Tibial artery (tissue), 4 donors: ENCODE measurements at regions not wholly inside any gene's neighbourhood (a gene's known extent, or its start where the extent isn't known, plus 50 kb on each side); places are given as distances from the start of the nearest gene placed in this dataset.

Experiments
- DNase-seq, 2 donors: peaks; one replicate each; pipeline ENCODE4 v3.0.0-alpha.2; 2019
- H3K27ac ChIP-seq, 2 donors: fragments of 200-600 bp; sonication (generic) in 1 of 2; 1 replicate in 1 of 2; 2 replicates in 1 of 2; pipeline ENCODE4 v1.5.1; 2018 to 2019; ENCODE audit warnings: mild to moderate bottlenecking in 1 of 2
- H3K27me3 ChIP-seq, 2 donors: fragments of 200-600 bp; sonication (generic) in 1 of 2; one replicate each; pipeline versions ENCODE4 v1.5.1 to v1.6.0; 2016 to 2019
- H3K36me3 ChIP-seq, 3 donors: fragments of 200-600 bp; sonication (generic) in 2 of 3; one replicate each; pipeline ENCODE4 v1.5.1; 2016 to 2019; ENCODE audit warnings: mild to moderate bottlenecking in 2 of 3
- H3K4me1 ChIP-seq, 4 donors: fragments of 200-600 bp; sonication (generic) in 2 of 4; 1 replicate in 3 of 4; 2 replicates in 1 of 4; pipeline ENCODE4 v1.5.1; 2016 to 2019
- H3K4me3 ChIP-seq, 2 donors: fragments of 200-600 bp; sonication (generic) in 1 of 2; 1 replicate in 1 of 2; 2 replicates in 1 of 2; pipeline ENCODE4 v1.5.1; 2018 to 2019; ENCODE audit warnings: mild to moderate bottlenecking in 2 of 2
- H3K9me3 ChIP-seq, 3 donors: fragments of 200-600 bp; sonication (generic) in 1 of 3; one replicate each; pipeline ENCODE4 v1.5.1; 2016 to 2019
- CTCF ChIP-seq, 2 experiments: fragments of 200-600 bp in 1 of 2; fragments of 450-650 bp in 1 of 2; IDR thresholded peaks; one replicate each; pipeline ENCODE4 v1.5.1; 2017 to 2019; ENCODE audit warnings: antibody characterized with exemption in 2 of 2, mild to moderate bottlenecking in 1 of 2, moderate library complexity in 1 of 2
- intact Hi-C: fragments of 100-400 bp; cut with DNase I; formaldehyde crosslinking; loops from one replicate; pipeline ENCODE4 v1.15.0; 2023; ENCODE audit warnings: low total_unique reads

DNA sequence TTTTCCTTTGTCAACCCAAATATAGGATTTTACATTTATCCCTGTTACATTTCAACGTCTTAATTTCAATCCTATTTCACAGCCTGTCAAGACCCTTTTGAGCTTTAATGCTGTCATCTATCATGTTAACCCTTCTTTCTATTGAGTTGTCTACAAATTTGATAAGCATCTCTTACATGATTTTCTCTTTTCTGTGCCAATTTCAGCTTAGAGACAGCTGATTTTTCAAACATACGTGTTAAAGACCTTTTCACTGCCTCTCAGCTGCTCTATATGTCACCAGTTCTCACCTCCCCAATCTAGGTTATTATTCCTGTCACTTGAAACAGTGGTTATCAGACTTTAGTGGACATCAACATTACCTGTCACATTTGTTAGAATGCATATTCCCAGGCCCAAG lies 181.3 kb downstream of the GXYLT1 start:
- no peaks in the 10 kb centered on the region for H3K27me3 ChIP-seq
- H3K27ac ChIP-seq: no peak overlapping the region
- no peak overlapping the region for H3K4me3 ChIP-seq
- no peaks in the 10 kb centered on the region for H3K9me3 ChIP-seq
- H3K36me3 ChIP-seq: no peaks in the 10 kb centered on the region
- no peaks in the 10 kb centered on the region for H3K4me1 ChIP-seq
- no peak for TF ChIP-seq CTCF (IDR thresholded peaks at IDR 0.05)
- DNase-seq: no peak
- intact Hi-C loops: no loop called here

DNA sequence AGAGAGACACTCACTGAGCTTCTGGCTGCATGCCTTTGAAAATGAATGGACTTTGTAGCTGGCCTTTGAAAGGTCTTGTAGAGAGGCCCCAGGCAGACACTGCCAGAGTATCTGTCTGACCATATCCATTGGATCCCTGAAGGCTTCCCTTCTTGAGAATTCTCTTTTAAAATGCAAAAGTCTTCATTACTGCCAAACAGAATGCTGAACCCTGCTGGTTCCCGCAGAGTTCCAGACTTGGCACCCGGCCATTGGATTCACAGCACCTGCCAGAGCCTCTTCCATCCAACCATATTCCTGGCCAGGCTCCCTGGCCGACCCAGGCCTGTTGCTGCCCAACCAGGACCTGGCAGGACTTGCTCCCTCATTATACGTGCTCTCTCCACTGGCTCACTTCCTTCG lies 182.5 kb downstream of the GXYLT1 start:
- H3K4me1 ChIP-seq: peaks cover 0 to 2% (median under 1%) of the 10 kb centered on the region in 4 donors
- no peaks in the 10 kb centered on the region for H3K36me3 ChIP-seq
- peak; percentile 41 to 69 for DNase-seq
- H3K4me3 ChIP-seq: no peak overlapping the region
- intact Hi-C loops: no loop called here
- TF ChIP-seq CTCF (IDR thresholded peaks at IDR 0.05): no peak
- H3K27ac ChIP-seq: no peak overlapping the region
- H3K27me3 ChIP-seq: no peaks in the 10 kb centered on the region
- H3K9me3 ChIP-seq: no peaks in the 10 kb centered on the region

DNA sequence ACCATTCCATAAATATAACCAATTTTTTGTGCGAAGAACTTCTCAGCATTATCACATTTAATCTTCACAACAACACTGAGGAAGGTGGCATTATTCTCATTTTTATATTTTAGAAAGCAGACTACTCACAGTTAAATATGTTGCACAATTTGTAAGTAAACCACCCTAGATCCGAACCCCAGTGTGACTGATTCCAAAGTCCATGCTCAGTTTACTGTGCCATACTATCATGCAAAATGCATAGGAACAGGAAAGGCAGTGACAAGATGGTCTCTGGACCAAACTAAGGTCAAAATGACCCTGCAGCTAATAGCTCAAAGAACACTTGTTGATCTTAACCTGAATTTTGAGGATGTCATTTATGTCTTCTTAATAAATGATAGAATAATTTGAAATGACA lies 185.4 kb downstream of the GXYLT1 start:
- no peak for DNase-seq
- Histone ChIP-seq H3K4me3 (no peak overlapping the region), H3K27ac (no peak overlapping the region), H3K36me3 (no peaks in the 10 kb centered on the region), H3K9me3 (no peaks in the 10 kb centered on the region), H3K4me1 (peaks cover 0 to 24% (median 8%) of the 10 kb centered on the region in 4 donors), H3K27me3 (no peaks in the 10 kb centered on the region)
- TF ChIP-seq CTCF (IDR thresholded peaks at IDR 0.05): no peak
- intact Hi-C loops: no loop called here

DNA sequence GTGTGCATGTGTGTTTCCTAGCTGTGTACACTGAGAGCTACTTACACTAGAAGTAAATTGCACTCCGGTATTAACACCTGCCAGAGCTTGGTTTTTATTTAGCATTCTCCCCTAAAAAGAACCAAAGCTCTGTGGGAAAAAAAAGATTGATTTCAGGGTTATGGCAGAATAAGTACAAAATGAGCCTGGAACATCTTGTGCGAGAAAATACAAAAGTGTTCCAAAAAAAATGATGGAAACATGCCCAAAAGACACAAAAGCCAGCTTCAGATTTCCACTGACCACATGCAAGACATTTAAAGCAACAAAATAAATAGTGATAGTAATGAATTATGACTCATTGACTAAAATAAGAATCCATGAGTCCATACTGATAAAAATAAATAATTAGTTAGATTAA lies 188.3 kb downstream of the GXYLT1 start:
- Histone ChIP-seq H3K36me3 (no peaks in the 10 kb centered on the region), H3K4me3 (no peak overlapping the region), H3K4me1 (peaks cover 0 to 24% (median 8%) of the 10 kb centered on the region in 4 donors), H3K9me3 (no peaks in the 10 kb centered on the region), H3K27me3 (no peaks in the 10 kb centered on the region), H3K27ac (peak overlapping the region; percentile 17 to 48)
- TF ChIP-seq CTCF (IDR thresholded peaks at IDR 0.05): no peak
- no peak for DNase-seq
- intact Hi-C loops: no loop called here

DNA sequence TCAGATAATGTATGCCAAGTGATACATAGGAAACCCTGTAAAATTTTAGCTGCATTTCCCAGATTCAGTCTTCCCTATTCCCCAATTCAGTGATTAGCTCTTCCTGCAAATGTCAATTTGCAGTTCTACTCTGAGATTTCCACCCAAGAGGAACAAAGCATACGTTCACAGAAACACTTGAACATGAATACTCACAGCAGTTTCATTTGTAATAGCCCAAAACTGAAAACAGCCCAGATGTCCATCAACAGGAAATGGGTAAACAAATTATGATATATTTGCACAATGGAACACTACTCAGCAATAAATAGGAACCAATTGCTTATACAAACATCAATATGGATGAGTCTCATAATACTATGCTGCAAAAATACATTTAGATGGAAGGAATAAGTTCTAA lies 194.2 kb downstream of the GXYLT1 start:
- intact Hi-C loops: no loop called here
- Histone ChIP-seq H3K4me1 (peaks cover 0 to 5% (median 0%) of the 10 kb centered on the region in 4 donors), H3K36me3 (no peaks in the 10 kb centered on the region), H3K9me3 (peaks cover 0 to 6% (median 6%) of the 10 kb centered on the region in 3 donors), H3K4me3 (no peak overlapping the region), H3K27me3 (no peaks in the 10 kb centered on the region), H3K27ac (no peak overlapping the region)
- no peak for TF ChIP-seq CTCF (IDR thresholded peaks at IDR 0.05)
- no peak for DNase-seq

DNA sequence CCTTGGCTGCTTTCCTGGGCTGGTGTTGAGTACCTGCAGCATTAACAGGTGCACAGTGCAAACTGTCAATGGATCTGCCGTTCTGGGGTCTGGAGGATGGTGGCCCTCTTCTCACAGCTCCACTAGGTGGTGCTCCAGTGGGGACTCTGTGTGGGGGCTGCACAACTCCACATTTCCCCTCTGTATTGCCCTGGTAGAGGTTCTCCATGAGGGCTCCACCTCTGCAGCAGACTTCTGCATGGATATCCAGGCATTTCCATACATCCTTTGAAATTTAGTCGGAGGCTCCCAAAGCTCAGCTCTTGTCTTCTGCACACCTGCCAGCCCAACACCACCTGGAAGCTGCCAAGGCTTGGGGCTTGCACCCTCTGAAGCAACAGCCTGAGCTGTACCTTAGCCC lies 198.6 kb downstream of the GXYLT1 start:
- Histone ChIP-seq H3K36me3 (no peaks in the 10 kb centered on the region), H3K27ac (no peak overlapping the region), H3K4me1 (no peaks in the 10 kb centered on the region), H3K27me3 (no peaks in the 10 kb centered on the region), H3K9me3 (peaks cover 0 to 6% (median 6%) of the 10 kb centered on the region in 3 donors), H3K4me3 (no peak overlapping the region)
- intact Hi-C loops: no loop called here
- no peak for TF ChIP-seq CTCF (IDR thresholded peaks at IDR 0.05)
- DNase-seq: no peak
